ENCODE measurements at regions not wholly inside any gene's neighbourhood (a gene's known extent, or its start where the extent isn't known, plus 50 kb on each side); places are given as distances from the start of the nearest gene placed in this dataset.
"Not testable (repeated sequence)": the region's sequence is repeated elsewhere in the genome, so short reads cannot be mapped to it uniquely, and the experiment has no call there.

GRCh38 chr2:182477774-182478173 is 50.9 kb upstream of the PDE1A start:
- no peak for DNase-seq (ENCODE audit: low read depth in 2 of 2)

- DNase-seq (ENCODE audit: low read depth in 2 of 2) = no peak
Measured at GRCh38 chr2:182481676-182482075, 54.8 kb upstream of the PDE1A start.

- DNase-seq (ENCODE audit: low read depth in 2 of 2) = no peak
Measured at GRCh38 chr2:182482511-182482910, 55.7 kb upstream of the PDE1A start.

GRCh38 chr2:182496596-182496995 is 69.8 kb upstream of the PDE1A start:
- no peak for DNase-seq (ENCODE audit: low read depth in 2 of 2)

- no peak for DNase-seq (ENCODE audit: low read depth in 2 of 2)
Measured at GRCh38 chr2:182499706-182500470, 73.1 kb upstream of the PDE1A start.

- no peak for DNase-seq (ENCODE audit: low read depth in 2 of 2)
Measured at GRCh38 chr2:182503886-182504285, 77.0 kb upstream of the PDE1A start.

- DNase-seq (ENCODE audit: low read depth in 2 of 2) = peak; percentile 46 to 49
Measured at GRCh38 chr2:182504903-182505302, 78.1 kb upstream of the PDE1A start.

- no peak for DNase-seq (ENCODE audit: low read depth in 2 of 2)
Measured at GRCh38 chr2:182506606-182507005, 79.8 kb upstream of the PDE1A start.

GRCh38 chr2:182508583-182508982 is 81.7 kb upstream of the PDE1A start:
- DNase-seq (ENCODE audit: low read depth in 2 of 2) = not testable (repeated sequence)

GRCh38 chr2:182509216-182509615 is 82.4 kb upstream of the PDE1A start:
- no peak for DNase-seq (ENCODE audit: low read depth in 2 of 2)

GRCh38 chr2:182521453-182522404 is 94.9 kb upstream of the PDE1A start:
- no peak for DNase-seq (ENCODE audit: low read depth in 2 of 2)

- DNase-seq (ENCODE audit: low read depth in 2 of 2) = no peak
Measured at GRCh38 chr2:182522405-182522896, 95.6 kb upstream of the PDE1A start.

GRCh38 chr2:182522972-182523473 is 96.2 kb upstream of the PDE1A start:
- no peak for DNase-seq (ENCODE audit: low read depth in 2 of 2)

GRCh38 chr2:182530636-182531035 is 103.8 kb upstream of the PDE1A start:
- no peak for DNase-seq (ENCODE audit: low read depth in 2 of 2)

- no peak for DNase-seq (ENCODE audit: low read depth in 2 of 2)
Measured at GRCh38 chr2:182540252-182540651, 113.4 kb upstream of the PDE1A start.

- no peak for DNase-seq (ENCODE audit: low read depth in 2 of 2)
Measured at GRCh38 chr2:182541268-182541667, 114.4 kb upstream of the PDE1A start.

GRCh38 chr2:182542501-182543258 is 115.8 kb upstream of the PDE1A start:
- DNase-seq (ENCODE audit: low read depth in 2 of 2) = no peak

- DNase-seq (ENCODE audit: low read depth in 2 of 2) = no peak
Measured at GRCh38 chr2:182543741-182544525, 117.1 kb upstream of the PDE1A start.

- DNase-seq (ENCODE audit: low read depth in 2 of 2) = no peak
Measured at GRCh38 chr2:182545420-182546167, 118.8 kb upstream of the PDE1A start.
